GM18870 (cell line): ENCODE measurements at regions not wholly inside any gene's neighbourhood (a gene's known extent, or its start where the extent isn't known, plus 50 kb on each side); places are given as distances from the start of the nearest gene placed in this dataset.
"Not testable (repeated sequence)": the region's sequence is repeated elsewhere in the genome, so short reads cannot be mapped to it uniquely, and the experiment has no call there.

ENCODE experiments used
- ATAC-seq: cut with Tn5 transposase; IDR thresholded peaks from one replicate; pipeline ENCODE4 v1.9.1; 2021; ENCODE audit warnings: moderate library complexity; ENCODE audit not compliant: unreplicated experiment

DNA sequence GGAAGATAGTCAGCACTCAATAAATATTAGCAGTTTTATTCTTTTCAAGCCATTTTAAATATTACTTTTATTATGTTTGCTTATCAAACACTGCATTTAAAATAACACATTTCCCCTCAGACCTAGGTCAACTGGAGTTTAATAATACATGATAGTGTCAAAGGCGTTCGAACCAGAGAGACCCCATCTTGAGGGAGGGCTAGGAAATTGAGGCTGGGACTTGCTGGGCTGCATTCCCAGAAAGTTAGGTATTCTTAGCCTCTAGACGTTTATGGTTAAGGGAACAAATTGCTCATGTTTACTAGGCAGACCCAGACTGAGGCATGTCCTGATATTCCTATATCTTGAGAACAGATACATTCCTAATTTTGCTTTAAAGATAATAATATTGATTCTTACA, 426.5 kb downstream of the METTL4 start:
- no peak for ATAC-seq

DNA sequence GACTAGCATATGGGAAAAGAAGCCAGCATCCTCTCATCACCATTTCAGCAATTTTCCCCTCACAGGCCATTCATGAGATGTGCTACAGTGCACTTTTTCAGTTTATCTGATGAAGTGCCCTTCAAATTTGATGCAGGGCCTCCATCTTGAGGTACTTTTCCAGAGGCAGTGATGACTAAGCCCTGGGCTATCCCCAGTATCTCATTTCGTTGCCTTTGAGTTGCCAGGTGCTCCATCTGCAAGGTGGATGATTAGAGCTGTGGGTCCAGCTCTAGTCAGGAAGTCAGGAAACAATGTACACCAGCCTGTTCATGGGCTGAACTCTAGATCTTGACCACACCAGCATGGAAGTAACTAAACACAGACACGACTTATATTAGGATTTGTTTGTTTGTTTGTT, 425.2 kb downstream of the METTL4 start:
- no peak for ATAC-seq

DNA sequence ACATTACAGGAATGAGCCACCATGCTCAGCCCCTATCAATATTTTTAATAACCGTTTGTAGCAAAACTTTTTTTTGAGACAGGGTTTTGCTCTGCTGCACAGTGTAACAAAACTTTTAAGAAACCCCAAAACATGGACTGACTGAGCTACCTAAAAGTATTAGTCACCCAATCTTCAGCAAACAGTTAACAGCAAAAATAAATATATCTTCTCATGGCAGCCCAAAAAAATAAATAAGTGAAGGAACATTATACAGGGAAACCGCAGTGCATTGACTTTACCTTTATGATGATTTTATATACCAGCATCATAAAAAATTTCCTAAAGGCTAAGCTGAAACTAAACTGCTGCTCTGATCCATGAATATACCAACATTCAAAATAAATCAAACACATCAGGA, 424.6 kb downstream of the METTL4 start:
- no peak for ATAC-seq

DNA sequence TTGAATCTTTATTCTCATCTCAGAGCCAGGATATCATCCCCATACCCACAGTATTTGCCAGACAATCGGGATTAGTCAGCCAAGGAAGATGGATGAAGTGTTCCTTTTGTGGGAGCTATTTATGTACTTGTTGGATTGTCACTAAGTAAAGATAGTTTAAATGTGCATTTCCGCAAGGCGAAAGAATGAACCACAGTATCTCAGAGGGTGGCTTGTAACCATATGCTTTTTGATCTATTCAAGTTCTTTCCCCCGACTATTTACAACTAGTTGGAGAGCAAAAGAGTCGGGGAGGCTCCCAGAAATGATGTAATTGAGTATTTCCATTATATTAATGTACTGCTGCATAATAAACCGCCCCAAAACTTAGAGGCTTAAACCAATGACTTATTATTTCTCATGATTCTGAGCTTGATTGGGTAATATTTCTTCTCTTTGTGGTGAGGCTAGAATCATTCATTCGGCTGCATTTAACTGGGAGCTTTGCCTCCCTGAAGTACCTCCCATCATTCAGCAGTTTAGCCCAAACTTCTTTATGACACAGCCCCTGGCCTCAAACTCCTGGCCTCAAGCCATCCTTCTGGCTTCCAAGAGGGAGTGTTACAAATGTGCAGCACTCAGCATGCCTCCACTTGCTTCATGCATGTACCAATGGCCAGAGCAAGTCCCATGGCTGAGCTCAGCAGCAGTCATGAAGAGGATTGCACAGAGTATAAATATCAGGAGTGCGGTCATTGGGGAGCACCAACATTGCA, 423.7 kb downstream of the METTL4 start:
- ATAC-seq, result no peak

DNA sequence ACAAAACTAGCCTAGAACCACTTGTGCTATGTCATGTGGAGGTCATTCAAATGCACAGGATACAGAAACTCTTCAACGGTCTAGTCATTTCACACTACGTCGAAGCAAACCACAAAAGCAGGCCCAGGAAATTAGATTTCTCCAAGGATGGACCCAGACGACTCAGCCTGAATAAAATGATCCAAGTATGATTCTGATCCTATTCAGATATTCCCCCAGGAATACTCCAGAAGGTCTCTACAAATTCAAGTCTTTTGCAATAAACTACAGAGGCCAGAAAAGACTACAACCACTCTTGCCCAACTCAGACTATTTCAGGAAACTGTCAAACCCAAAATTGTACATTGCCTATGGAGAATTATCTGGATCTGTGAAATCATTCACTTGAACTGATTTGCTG, 422.5 kb downstream of the METTL4 start:
- no peak for ATAC-seq

DNA sequence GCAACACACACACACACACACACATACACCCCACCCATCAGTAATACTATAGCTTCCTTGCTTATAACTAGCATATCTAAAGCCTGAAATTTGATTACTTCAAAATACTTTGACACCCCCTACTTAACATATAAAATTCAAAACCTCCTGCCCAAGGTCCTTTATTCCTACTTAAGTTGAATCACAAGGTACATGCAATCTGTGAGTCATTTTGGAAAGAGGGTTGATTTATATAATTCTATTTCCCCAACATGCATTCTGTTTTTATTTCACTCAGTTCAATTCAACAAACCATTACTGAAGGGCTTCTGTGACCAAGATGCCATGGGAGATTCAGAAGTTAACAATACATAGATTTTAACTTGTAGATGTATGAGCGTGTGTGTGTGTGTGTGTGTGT, 420.7 kb downstream of the METTL4 start:
- ATAC-seq, result no peak

DNA sequence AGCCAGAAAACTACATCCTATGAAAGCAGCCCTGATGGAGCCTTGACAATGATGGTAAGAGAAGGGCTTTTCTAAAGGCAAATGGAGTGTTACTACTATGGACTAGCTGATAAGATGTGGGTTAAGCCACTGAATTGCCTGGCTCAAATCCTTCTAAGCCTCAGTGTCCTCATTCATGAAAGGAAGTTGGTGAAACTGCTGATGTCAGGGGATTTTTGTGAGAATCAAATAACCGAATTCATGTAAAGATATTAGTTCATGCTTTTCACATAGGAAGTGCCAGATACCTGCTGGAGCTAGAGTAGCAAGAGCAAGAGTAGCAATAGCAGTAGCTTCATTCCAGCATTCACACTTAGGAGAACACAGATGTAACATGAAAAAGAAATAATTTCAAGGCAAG, 417.0 kb downstream of the METTL4 start:
- no peak for ATAC-seq

DNA sequence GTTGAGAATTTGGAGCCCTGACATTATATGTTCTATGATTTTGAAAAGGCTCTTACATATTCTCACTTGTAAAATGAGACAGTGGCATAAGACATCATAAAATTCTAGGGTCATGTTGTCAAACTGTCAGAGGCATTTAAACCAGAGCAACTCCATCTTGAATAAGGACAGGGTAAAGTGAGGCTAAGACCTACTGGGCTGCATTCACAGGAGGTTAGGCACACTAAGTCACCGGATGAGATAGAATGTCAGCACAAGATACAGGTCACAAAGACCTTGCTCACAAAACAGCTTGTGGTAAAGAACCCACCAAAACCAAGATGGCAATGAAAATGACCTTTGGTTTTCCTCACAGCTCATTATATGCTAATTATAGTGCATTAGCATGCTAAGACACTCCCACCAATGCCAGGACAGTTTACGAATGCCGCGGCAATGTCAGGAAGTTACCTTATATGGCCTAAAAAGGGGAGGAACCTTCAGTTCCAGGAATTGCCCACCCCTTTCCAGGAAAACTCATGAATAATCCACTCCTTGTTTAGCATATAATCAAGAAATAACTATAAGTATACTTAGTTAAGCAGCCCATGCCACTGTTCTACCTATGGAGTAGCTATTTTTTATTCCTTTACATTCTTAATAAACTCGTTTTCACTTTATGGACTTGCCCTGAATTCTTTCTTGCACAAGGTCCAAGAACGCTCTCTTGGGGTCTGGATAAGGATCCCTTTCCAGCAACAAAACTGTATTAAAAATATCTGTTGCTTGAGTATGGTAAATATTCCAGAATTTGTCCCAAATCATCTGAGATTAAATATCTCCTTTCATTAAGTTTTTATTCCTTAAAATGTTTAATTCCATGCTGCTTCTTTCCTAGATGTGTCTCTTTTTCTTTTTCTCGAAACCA, 406.4 kb downstream of the METTL4 start:
- ATAC-seq, result no peak

DNA sequence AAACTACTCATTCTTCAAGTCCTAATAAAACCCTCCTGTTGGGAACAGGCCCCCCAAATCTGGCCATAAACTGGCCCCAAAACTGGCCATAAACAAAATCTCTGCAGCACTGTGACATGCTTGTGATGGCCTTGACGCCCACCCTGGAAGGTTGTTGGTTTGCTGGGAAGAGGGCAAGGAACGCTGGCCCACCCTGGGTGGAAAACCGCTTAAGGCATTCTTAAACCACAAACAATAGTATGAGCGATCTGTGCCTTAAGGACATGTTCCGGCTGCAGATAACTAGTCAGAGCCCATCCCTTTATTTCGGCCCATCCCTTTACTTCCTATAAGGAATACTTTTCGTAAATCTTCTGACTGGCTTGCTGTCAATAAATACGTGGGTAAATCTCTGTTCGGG, 404.4 kb downstream of the METTL4 start:
- ATAC-seq, result not testable (repeated sequence)

DNA sequence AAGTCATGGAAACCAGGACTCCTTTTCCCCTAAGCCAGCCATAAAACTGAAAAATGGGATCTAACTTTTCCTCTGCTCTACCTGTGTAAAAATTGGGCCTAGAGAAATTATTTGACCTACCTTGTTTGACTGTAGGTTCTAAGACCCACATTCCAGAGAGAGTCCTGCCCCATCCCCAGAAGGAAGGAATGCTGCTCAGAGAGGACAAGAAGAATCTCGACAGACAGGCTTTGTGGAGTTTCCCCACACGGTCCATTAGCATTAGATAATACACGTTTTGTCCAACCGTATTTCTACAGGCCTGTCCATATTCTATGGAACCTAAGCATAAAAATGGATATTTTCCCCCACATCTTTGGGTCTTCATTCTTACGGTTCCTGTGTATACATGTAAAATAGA, 403.3 kb downstream of the METTL4 start:
- no peak for ATAC-seq

DNA sequence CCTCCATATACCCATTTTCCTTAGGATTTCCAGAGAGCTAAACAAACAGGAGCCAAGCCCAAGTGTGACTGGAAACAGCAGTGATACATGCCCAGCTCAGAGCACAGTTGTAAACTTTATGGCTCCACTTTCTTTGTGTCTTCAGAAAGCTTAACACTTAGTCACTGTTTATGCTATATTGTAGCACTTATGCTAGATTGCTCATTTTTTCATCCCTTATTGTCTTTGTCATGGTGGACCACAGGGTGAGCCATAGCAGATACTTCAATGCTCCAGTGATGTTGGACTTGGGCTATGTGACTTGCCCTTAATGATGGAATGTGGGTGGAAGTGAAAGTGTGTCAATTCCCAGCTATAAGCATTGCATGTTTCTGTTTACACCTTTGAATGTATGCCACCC, 401.6 kb downstream of the METTL4 start:
- ATAC-seq, result no peak

DNA sequence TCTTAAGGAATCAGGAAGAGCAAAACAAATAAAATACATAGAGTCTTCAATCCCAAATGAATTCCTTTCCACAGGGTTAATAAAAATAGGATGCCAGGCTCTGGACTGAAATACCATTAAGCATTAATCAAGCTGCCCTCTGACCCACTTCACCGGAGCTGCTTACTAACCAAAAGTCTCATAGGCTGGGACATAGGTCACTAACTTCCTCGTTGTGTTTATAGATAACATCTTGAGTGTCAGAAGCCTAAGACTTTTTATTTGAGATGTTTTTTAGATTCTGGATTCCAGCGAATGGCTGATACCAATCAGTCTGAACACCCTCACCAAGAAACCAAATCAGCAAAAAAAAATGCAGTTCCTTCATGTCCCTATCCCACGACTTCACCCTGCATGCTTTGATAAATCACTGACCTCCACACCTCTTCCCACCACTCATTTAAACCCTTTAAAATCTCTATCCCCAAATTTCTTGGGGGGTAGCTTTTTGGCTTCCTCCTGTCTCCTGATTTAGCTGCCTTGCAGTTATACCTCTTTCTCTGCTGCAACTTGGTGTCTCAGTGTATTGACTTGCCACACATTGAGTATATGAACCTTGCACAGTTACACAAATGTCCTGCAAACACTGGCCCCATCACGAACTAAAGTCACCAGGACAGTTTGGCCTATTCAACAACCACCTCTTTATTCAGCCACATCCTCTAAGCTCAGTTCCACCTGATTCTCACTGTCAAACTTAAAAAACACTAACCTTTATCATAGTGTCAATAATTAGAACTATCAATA, 399.3 kb downstream of the METTL4 start:
- ATAC-seq, result no peak

DNA sequence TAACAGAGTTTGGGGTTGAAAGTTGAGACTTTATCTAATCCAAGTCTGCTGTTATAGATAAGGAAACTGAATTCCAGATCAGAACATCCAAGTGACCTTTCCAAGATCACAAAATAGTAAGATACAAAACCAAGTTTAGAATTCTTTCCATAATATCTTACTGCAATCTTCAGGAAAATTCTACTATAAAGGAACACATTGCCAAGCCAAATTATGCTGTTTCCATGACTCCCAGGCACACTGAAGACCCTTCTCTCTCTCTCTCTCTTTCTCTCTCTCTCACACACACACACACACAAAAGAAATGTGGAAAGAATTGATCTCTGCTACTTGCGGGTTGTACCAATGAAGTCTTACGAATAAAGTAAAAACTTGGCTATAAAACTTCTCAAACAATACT, 398.4 kb downstream of the METTL4 start:
- no peak for ATAC-seq

DNA sequence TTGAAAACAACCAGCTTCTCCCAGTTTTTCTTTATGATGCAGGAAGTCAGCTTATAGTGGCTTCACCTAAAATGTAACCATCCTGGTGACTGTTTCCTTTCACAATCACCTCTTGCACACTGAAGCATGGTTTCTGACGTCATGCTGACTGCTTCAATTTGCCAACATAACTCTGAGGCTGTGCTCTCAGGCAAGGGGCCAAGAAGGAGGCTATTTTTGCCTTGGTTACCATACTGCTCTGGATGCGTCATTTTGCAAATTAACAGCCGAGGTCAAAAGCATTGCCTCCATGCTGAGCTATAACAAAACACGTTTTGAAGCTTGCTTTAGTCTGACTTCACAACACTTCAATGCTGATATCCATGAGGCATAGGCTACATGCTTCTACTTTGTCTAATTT, 397.8 kb downstream of the METTL4 start:
- ATAC-seq, result no peak

DNA sequence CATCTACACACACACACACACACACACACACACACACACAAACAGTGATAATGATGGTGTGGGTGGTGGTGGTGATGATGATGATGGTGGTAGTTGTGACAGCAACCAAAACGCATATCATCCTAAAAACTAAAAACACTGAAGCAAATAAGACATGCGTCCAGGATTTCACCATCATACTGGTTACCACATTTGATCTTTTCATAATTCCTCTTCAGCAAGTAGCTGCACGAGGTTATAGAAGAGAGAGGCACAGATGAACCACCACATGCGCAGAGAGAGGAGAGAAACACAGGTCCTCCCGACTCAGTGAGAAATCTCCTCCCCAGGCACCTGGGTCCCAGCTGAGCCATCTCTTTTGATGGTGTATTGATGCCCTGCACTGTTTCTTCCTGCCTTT, 393.3 kb downstream of the METTL4 start:
- ATAC-seq, result no peak

DNA sequence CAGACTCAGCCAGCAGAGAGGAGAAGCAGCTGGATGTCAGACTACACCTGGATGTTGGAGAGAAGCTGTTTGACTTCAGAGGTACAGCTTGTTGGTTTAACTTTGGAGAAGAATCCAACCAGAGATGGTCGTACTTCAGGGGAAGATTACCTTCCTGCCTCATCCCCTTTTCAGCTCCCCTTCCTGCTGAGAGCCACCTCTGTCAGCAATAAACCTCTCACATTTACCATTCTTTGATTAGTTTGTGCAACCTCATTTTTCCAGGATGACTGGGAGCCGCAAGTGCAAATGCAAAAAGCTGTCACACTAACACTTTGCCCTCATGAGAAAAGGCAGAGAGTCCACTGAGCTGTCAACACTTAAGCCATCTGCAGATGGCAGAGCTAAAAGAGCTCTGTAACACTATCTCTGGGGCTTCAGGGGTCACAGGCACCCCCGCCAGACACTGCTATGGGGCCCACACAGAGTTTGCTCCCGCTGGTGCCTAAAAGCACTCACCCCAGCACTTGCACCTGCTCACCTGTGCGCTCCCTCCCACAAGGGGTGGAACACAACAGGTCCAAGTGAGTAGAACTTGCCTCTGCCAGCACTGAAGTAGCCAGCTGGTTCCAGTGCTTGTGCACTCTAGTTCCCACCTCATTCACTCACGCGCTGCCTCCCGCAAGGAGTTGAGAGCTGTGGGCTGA, 391.7 kb downstream of the METTL4 start:
- no peak for ATAC-seq

DNA sequence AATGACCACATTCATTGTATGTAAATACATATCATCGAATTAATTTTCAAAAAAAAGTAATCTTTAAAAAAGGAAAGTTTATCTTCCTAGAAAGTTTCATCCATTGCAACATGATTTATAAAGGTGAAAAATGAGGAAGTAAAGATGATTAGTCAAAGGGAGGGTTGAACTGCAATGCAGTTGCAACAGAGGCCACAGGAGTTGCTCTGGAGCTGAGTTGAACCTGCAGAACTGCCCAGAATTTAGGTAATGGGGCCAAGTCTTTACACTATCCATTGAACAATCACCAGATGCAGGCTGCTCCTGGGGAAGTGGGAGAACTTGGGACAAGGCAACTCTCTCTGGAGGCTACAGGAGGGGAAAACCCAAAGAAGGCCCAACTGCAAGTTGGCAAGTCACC, 390.7 kb downstream of the METTL4 start:
- ATAC-seq, result no peak

DNA sequence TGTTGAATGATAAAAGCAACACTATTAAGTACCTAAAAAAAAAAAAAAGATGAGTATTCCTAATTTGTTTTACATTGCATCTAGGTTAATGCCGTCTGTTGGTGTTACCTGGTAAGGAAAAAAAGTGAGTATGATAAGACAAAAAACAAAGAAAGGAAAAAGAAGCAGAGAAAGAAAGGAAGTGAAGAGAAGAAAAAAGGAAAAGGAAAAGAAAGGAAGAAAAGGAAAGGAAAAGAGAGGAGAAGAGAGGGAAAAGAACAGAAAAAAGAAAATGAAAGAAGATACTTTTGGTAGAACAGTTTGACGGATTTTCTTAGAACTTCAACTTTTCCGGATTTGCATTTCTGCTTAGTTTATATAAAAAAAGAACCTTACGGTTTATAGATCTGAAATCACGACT, 387.9 kb downstream of the METTL4 start:
- ATAC-seq, result no peak

DNA sequence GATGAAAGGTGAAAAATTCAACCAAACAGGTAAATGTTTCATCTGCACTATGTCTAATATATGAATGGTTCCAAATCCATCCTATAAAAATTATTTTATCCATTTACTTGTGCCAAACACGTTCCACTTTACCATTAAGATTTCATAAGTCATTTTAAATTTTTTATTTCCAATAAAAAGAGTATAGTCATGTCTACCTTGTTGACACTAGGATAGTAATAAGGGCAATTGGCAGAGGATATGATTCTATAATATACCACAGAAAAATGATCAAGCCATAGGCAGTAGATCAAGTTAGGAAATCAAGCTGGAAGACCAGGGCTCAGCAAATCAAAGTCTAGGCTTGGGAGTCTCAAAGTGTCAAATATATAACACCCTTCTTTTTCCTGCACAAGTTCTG, 384.3 kb downstream of the METTL4 start:
- ATAC-seq, result no peak

DNA sequence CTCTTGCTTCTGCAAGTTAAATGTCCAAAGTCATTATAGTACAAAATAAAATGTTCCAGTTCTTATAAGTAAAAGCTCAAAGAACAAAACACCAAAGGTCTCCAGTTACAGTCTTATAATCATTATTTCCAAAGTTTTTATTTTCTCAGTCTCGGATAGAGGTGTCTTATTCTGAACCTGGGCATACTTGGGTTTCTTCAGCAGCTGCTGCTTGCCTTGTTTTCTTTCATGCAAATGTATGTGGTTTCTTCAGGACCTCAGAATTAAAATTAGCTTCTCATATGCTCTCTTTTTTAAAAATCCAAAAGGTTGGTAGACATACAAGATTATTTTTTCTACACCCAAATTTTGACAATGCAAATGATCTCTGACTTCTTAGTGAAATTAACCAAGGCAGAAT, 383.0 kb downstream of the METTL4 start:
- no peak for ATAC-seq

DNA sequence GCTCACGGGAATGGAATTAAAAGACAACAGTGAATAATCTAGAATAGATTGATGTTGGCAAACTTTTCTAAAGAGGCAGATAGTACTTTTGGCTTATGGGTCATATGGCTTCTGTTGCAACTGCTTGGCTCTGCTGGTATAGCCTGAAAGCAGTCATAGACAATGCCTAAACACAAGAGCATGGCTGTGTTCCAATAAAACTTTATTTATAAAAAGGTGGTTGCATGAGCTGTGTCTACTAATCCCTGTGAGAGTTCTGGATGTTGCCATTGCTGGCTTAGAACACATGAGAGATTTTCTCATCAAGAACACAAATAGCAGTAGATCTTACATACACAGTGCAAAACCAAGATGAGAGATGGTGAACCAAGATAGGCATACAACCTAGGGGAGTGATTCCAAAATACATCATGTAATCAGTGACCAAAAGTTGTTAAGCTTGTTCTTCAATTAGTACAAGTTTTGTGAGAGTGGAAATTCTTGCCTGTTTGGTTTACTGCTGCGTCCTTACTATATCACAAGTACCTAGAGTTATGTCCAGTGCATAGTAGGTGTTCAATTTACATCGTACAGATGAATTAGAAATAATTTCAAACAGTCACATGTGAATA, 380.0 kb downstream of the METTL4 start:
- ATAC-seq, result no peak
